Choroid plexus epithelial cell (primary cell): ENCODE measurements at regions not wholly inside any gene's neighbourhood (a gene's known extent, or its start where the extent isn't known, plus 50 kb on each side); places are given as distances from the start of the nearest gene placed in this dataset.
A peak's percentile ranks its signal among the peaks of the same experiment; 100 is the strongest.

Experiments
- DNase-seq: peaks from one replicate; pipeline ENCODE4 v3.0.0-alpha.2; 2010; ENCODE audit warnings: low read depth
- H3K4me3 ChIP-seq: 2 replicates; pipeline ENCODE4 v1.5.1; 2011; ENCODE audit warnings: low read depth, mild to moderate bottlenecking, control low read depth, low read length, moderate library complexity
- TF ChIP-seq, protein P1 (sequence below): conservative IDR thresholded peaks from 2 replicates; pipeline ENCODE4 v1.5.1; 2011; ENCODE audit warnings: low read depth, mild to moderate bottlenecking, control low read depth, inconsistent platforms, low read length, moderate library complexity

- DNase-seq = peak; percentile 80
- TF ChIP-seq, protein P1, sequence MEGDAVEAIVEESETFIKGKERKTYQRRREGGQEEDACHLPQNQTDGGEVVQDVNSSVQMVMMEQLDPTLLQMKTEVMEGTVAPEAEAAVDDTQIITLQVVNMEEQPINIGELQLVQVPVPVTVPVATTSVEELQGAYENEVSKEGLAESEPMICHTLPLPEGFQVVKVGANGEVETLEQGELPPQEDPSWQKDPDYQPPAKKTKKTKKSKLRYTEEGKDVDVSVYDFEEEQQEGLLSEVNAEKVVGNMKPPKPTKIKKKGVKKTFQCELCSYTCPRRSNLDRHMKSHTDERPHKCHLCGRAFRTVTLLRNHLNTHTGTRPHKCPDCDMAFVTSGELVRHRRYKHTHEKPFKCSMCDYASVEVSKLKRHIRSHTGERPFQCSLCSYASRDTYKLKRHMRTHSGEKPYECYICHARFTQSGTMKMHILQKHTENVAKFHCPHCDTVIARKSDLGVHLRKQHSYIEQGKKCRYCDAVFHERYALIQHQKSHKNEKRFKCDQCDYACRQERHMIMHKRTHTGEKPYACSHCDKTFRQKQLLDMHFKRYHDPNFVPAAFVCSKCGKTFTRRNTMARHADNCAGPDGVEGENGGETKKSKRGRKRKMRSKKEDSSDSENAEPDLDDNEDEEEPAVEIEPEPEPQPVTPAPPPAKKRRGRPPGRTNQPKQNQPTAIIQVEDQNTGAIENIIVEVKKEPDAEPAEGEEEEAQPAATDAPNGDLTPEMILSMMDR = no peak
- H3K4me3 ChIP-seq = no peak overlapping the region
These were observed 154.2 kb upstream of the TSLP start for GRCh38 chr5:110917161-110917875.

DNA sequence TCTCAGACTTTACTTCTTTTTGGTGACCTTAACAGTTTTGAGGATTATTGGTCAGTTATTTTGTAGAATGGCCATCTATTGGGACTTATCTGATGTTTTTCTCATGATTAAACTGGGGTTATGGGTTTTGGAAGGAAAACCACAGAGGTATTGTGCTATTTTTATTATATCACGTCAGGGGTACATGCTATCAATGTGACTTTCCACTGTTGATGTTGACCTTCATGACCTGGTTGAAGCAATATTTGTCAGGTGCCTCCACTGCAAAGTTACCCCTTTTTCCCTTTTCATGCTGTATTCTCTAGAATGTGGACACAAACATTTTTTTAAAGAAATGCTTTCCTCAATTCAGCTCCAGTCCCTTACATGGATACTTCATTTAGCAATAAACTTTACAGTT is 152.8 kb upstream of the TSLP start:
- TF ChIP-seq, protein P1 = no peak
- DNase-seq = no peak
- H3K4me3 ChIP-seq = no peak overlapping the region

DNA sequence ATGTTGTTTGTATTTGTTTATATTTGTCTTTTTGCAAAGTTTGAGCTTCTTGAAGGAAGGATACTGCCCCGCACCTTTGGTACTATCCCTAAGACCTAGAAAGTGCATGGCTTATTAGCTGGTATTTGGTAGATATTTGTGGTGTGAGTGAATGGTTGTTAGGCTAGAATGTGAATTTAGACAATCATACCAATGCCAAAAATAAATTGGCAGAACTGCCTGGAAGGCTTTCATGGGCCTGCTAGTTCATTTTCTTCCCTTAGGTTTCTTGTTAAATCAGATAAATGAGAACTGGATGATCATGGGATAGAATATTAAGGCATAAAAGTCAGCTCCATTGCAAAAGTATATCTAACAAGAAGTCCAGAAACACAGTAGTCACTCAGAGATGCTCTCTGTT is 147.5 kb upstream of the TSLP start:
- no peak for DNase-seq
- H3K4me3 ChIP-seq = no peak overlapping the region
- TF ChIP-seq, protein P1 = no peak

DNA sequence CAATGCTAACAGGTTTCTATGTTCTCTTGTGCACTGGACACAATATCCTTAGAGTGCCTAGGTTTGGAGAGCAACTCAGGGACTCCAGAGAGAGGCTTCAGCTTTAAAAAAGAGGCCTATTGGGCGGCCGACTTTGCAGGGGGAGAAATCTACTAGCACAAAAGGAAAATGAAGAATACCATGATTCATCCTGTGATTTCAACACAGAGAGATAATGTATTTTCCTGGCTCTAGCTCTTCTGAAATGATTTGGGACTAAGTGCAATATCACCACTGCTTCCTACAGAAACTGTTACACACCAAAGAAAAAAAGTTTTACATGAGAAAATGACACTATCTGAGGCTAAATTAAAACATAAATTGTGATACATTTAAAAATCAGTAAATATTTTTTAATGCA is 146.1 kb upstream of the TSLP start:
- peak; percentile 77 for DNase-seq
- TF ChIP-seq, protein P1 = no peak
- no peak overlapping the region for H3K4me3 ChIP-seq

DNA sequence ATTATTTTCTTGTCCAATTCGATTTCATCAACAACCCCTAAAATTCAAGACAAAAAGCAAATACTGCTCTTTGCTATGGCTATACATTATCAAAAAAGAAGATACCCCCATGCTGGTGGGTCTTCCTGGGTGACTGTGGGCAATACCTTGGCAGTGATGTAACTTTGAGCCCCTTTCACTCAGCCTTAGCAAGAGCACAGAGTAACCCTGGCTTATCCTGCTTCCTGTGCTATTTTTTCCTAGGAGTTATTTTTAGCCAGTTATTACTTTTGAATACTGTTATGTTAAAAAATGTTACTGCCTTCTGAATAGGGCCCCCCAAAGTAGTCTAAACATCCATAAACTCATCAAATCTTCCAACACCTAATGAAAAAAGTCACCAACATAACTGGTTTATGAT is 145.6 kb upstream of the TSLP start:
- TF ChIP-seq, protein P1 = no peak

DNA sequence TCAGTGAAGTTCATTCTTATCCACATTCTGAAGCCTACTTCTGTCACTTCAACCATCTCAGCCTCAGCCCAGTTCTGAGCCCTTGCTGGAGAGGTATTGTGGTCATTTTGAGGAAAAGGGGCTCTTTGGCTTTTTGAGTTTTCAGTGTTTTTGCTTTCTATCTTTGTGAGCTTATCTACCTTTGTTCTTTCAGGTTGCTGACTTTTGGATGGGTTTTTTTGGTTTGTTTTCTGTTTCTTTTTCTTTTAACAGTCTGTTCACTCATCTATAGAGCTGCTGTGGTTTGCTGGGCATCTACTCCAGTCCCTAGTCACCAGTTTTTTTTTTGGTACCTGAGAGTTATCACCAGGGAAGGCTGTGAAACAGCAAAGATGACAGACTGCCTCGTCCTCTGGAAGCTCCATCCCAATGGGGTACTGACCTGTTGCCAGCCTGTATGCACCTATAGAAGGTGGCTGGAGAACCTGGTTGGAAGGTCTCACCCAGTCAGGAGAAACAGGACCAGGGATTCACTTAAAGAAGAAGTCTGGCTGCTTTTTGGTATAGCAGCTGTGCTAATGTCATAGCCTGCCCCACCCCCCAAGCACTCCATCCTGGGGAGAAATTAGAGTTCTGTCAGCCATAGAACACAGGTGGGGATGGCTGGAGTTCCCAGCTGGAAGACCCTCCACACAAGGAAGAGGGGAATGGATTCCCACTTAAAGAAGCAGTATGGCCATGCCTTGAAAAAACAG is 138.6 kb upstream of the TSLP start:
- no peak for DNase-seq
- no peak overlapping the region for H3K4me3 ChIP-seq
- TF ChIP-seq, protein P1 = no peak

More for the DNA sequence above, 145.6 kb upstream of the TSLP start:
- DNase-seq = no peak
- no peak overlapping the region for H3K4me3 ChIP-seq
